ENCODE measurements at regions not wholly inside any gene's neighbourhood (a gene's known extent, or its start where the extent isn't known, plus 50 kb on each side); places are given as distances from the start of the nearest gene placed in this dataset.
A peak's percentile ranks its signal among the peaks of the same experiment; 100 is the strongest.

DNA sequence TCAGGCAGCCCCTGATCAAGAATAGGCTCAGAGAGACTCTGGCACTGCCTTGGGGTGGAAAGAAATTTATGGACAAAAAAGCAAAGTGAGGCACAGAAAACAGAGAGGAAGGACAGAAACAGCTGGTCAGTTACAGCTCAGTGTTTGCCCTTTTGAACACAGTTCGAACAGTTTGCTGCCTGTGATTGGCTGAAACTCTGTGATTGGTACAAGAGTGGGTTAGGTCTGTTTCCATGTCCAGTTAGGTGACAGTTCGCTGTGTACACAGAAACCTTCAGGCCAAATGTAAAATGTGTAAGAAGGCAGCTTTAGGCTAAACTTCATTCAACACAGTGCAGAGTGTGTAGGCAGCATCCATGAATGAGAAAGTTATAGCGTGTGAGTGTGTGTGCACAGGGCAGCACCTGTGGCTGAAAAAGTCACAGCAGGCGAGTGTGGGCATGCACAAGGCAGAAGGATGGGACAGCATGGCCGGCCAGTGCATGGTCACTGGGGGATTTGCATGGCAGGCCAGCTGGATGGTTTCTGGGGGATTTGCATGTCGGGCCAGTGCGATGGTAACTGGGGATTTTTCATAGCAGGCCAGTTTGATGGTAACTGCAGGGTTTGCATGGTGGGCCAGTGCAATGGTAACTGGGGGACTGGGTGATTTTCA, 75.4 kb upstream of the FRMD1 start:
- DNase-seq (peak in 1 of 3 donors; percentile 22), ATAC-seq (peak; percentile 50)
- peaks cover 10% of the 10 kb centered on the region for H3K4me1 ChIP-seq (ENCODE audit: low read depth)
- no peak overlapping the region for H3K4me3 ChIP-seq
- TF ChIP-seq CTCF (IDR thresholded peaks at IDR 0.05) = no peak
- H3K36me3 ChIP-seq (ENCODE audit: low read depth) = no peaks in the 10 kb centered on the region
- H3K9me3 ChIP-seq = no peaks in the 10 kb centered on the region
- intact Hi-C loops (cut with DNase I, micrococcal nuclease) = loop anchor here in 1 of 2 donors (5.0 kb wide), 1 partner anchor 203 kb away; no protein-coding TSS in a partner anchor

DNA sequence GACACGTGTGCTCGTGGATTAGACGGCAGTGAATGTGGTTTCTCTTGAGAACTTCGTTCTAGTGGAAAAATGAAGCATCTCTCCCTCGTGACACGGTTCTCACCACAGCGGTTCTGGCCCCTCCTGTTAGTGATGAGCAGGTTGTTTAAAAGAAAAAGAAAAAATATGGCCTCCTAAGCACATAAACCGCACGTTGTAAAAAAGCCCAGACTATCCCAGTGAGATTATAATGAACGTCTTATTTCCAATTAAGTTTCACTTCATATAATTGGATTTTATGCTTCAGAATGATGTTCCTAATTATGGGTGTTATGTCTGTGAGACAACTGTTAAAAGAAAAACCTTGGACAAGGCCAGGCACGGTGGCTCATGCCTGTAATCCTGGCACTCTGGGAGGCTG, 74.5 kb upstream of the FRMD1 start:
- intact Hi-C loops (cut with DNase I, micrococcal nuclease) = loop anchor here in 1 of 2 donors (5.0 kb wide), 1 partner anchor 204 kb away; no protein-coding TSS in a partner anchor
- H3K36me3 ChIP-seq (ENCODE audit: low read depth) = no peaks in the 10 kb centered on the region
- peaks cover 6% of the 10 kb centered on the region for H3K4me1 ChIP-seq (ENCODE audit: low read depth)
- no peak for ATAC-seq
- H3K9me3 ChIP-seq = no peaks in the 10 kb centered on the region
- no peak for TF ChIP-seq CTCF (IDR thresholded peaks at IDR 0.05)
- no peak for DNase-seq
- H3K4me3 ChIP-seq = no peak overlapping the region

- no peak overlapping the region for H3K4me3 ChIP-seq
- no peak for ATAC-seq
- no peak for DNase-seq
- no peaks in the 10 kb centered on the region for H3K36me3 ChIP-seq (ENCODE audit: low read depth)
- TF ChIP-seq CTCF (IDR thresholded peaks at IDR 0.05) = no peak
- no peaks in the 10 kb centered on the region for H3K9me3 ChIP-seq
- peaks cover 3% of the 10 kb centered on the region for H3K4me1 ChIP-seq (ENCODE audit: low read depth)
- intact Hi-C loops (cut with DNase I, micrococcal nuclease) = loop anchor here in 1 of 2 donors (5.0 kb wide), 1 partner anchor 204 kb away; no protein-coding TSS in a partner anchor
These were observed 74.0 kb upstream of the FRMD1 start for GRCh38 chr6:168152980-168153379.

GRCh38 chr6:168152306-168152963, 73.4 kb upstream of the FRMD1 start:
- TF ChIP-seq CTCF (IDR thresholded peaks at IDR 0.05) = no peak
- Histone ChIP-seq H3K9me3 (no peaks in the 10 kb centered on the region), H3K36me3 (ENCODE audit: low read depth) (no peaks in the 10 kb centered on the region), H3K4me1 (ENCODE audit: low read depth) (peaks cover 3% of the 10 kb centered on the region), H3K4me3 (no peak overlapping the region)
- ATAC-seq (no peak), DNase-seq (peak in 2 of 3 donors; percentile 13 to 23)
- intact Hi-C loops (cut with DNase I, micrococcal nuclease) = loop anchor here in 1 of 2 donors (5.0 kb wide), 1 partner anchor 205 kb away; no protein-coding TSS in a partner anchor

GRCh38 chr6:168150551-168151320, 71.7 kb upstream of the FRMD1 start:
- peaks cover 3% of the 10 kb centered on the region for H3K4me1 ChIP-seq (ENCODE audit: low read depth)
- ATAC-seq = peak; percentile 59
- no peak overlapping the region for H3K4me3 ChIP-seq
- DNase-seq = peak; percentile 50 to 64 (median 59)
- no peaks in the 10 kb centered on the region for H3K9me3 ChIP-seq
- no peak for TF ChIP-seq CTCF (IDR thresholded peaks at IDR 0.05)
- no peaks in the 10 kb centered on the region for H3K36me3 ChIP-seq (ENCODE audit: low read depth)
- intact Hi-C loops (cut with DNase I, micrococcal nuclease) = loop anchor here in 1 of 2 donors (5.0 kb wide), 1 partner anchor 207 kb away; no protein-coding TSS in a partner anchor
